AG04449 (cell line): ENCODE measurements at regions not wholly inside any gene's neighbourhood (a gene's known extent, or its start where the extent isn't known, plus 50 kb on each side); places are given as distances from the start of the nearest gene placed in this dataset.

Source experiments
- CTCF ChIA-PET: fragments of 350-600 bp; formaldehyde crosslinking; extraction: SDS; loops from one replicate; lab custom pipeline; 2021; ENCODE audit warnings: antibody characterized with exemption; lab: Yijun Ruan, JAX
- POLR2A ChIA-PET: fragments of 400-600, 350-600 bp; formaldehyde crosslinking; extraction: SDS; loops from one replicate; lab custom pipeline; 2020; ENCODE audit warnings: antibody characterized with exemption, inconsistent platforms; lab: Yijun Ruan, JAX
- DNase-seq: peaks from one replicate; pipeline ENCODE4 v3.0.0-alpha.2; 2010; ENCODE audit warnings: low read depth, low spot score
- H3K4me3 ChIP-seq: 2 replicates; pipeline ENCODE4 v1.5.1; 2011; ENCODE audit warnings: low read depth, mild to moderate bottlenecking, control low read depth, low read length
- CTCF ChIP-seq: IDR thresholded peaks from one replicate; pipeline ENCODE4 v1.5.1; 2011; ENCODE audit warnings: mild to moderate bottlenecking, moderate library complexity, low read length, control low read depth, inconsistent platforms; ENCODE audit not compliant: insufficient read depth; ENCODE audit errors: missing control alignments

GRCh38 chr5:136679233-136679632 lies 313.9 kb upstream of the TRPC7 start:
- no peak for TF ChIP-seq CTCF
- POLR2A ChIA-PET: no interaction called here
- CTCF ChIA-PET: interaction anchor here (0.7 kb wide), 1 partner anchor 100 kb away, joined by 4 read pairs; no protein-coding TSS in a partner anchor
- no peak for DNase-seq
- H3K4me3 ChIP-seq: no peak overlapping the region

DNA sequence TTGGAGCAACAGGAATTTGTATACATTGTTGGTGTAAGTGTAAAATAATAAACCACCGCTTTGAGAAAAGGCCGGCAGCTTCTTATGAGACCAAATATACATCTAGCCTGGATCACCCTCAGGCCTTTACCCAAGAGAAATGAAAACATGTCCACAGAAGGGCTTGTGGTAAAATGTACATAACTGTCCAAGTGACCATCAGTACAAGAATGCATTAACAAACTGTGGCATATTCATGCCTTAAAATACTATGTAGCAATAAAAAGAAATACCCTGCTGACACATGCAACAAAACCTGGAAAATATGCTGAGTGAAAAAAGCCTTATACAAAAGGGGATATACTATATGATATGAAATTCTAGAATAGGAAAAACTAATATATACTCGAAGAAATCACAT lies 311.9 kb upstream of the TRPC7 start:
- TF ChIP-seq CTCF: no peak
- DNase-seq: peak; percentile 71
- ChIA-PET CTCF (interaction anchor here (0.9 to 5.0 kb wide), 2 partner anchors 10 to 39 kb away, joined by 3 to 24 read pairs; no protein-coding TSS in a partner anchor), POLR2A (interaction anchor here (1.0 kb wide), 1 partner anchor 9 kb away, joined by 3 read pairs; no protein-coding TSS in a partner anchor)
- H3K4me3 ChIP-seq: no peak overlapping the region

DNA sequence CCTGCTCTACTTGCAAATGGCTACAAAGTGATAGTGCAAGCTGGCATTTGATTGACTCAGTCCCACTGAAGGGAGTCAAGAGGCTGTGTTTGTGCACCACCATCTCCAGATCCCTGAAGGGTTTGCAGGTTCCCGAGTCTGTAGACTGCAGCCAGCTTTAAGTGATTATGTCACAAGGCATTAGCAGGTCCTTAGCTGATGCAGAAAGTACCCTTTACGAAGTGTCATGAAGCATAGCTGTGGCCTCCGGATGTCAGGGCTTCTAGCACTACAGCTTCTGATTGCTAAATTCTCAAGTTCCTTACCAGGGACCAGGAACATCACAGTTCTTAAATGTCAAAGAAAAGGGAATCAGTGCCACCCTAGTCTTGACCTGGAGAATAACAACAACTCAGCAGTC lies 311.3 kb upstream of the TRPC7 start:
- ChIA-PET CTCF (interaction anchor here (0.9 to 5.0 kb wide), 2 partner anchors 10 to 39 kb away, joined by 3 to 24 read pairs; no protein-coding TSS in a partner anchor), POLR2A (interaction anchor here (1.0 kb wide), 1 partner anchor 10 kb away, joined by 3 read pairs; no protein-coding TSS in a partner anchor)
- DNase-seq: no peak
- no peak for TF ChIP-seq CTCF
- H3K4me3 ChIP-seq: no peak overlapping the region

GRCh38 chr5:136675769-136676168 lies 310.4 kb upstream of the TRPC7 start:
- ChIA-PET POLR2A (no interaction called here), CTCF (interaction anchor here (5.0 kb wide), 1 partner anchor 11 kb away, joined by 24 read pairs; no protein-coding TSS in a partner anchor)
- no peak for DNase-seq

GRCh38 chr5:136674178-136674577 lies 308.8 kb upstream of the TRPC7 start:
- CTCF ChIA-PET: interaction anchor here (0.7 to 5.0 kb wide), 6 partner anchors 8 to 424 kb away, joined by 3 to 24 read pairs (median 4); no protein-coding TSS in a partner anchor
- DNase-seq: no peak
- POLR2A ChIA-PET: no interaction called here
- no peak overlapping the region for H3K4me3 ChIP-seq
- TF ChIP-seq CTCF: no peak

More at GRCh38 chr5:136675769-136676168, 310.4 kb upstream of the TRPC7 start:
- TF ChIP-seq CTCF: no peak
- H3K4me3 ChIP-seq: no peak overlapping the region

DNA sequence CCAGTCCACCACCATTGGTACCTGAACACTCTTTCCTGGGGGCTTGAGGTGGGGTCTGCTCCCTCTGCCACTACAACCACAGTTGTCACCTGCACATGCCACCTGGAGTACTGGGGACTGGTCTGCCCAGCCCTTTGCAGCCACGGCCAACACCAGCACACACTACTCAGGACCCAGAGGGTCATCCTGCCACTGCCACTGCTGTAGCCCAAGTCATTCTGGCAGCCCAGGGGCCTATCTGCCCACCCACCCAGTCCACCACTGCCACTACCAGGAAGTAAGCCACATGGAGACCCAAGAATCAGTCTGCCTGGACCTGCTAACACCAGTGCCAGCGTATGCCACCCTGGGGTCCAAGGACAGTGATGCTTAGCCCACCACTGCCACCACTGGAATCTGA lies 302.4 kb upstream of the TRPC7 start:
- DNase-seq: no peak
- no peak for TF ChIP-seq CTCF
- no peak overlapping the region for H3K4me3 ChIP-seq
- ChIA-PET CTCF (interaction anchor here (0.7 kb wide), 1 partner anchor 18 kb away, joined by 4 read pairs; no protein-coding TSS in a partner anchor), POLR2A (no interaction called here)
